ENCODE measurements at regions not wholly inside any gene's neighbourhood (a gene's known extent, or its start where the extent isn't known, plus 50 kb on each side); places are given as distances from the start of the nearest gene placed in this dataset.

- Mint-ChIP-seq H3K27me3 (no peaks in the 10 kb centered on the region), H3K27ac (no peak overlapping the region), H3K36me3 (no peaks in the 10 kb centered on the region), H3K9me3 (peaks cover 4% of the 10 kb centered on the region), H3K4me3 (no peak overlapping the region), H3K4me1 (no peaks in the 10 kb centered on the region)
- DNase-seq, result no peak
- CTCF ChIA-PET, result no interaction called here
Measured at GRCh38 chr18:73315381-73315780, 447.6 kb upstream of the NETO1 start.

GRCh38 chr18:73313476-73313875 lies 445.7 kb upstream of the NETO1 start:
- DNase-seq, result no peak
- H3K4me3 Mint-ChIP-seq, result no peak overlapping the region
- no peaks in the 10 kb centered on the region for H3K27me3 Mint-ChIP-seq
- CTCF ChIA-PET, result no interaction called here
- no peaks in the 10 kb centered on the region for H3K36me3 Mint-ChIP-seq
- peaks cover 4% of the 10 kb centered on the region for H3K9me3 Mint-ChIP-seq
- no peak overlapping the region for H3K27ac Mint-ChIP-seq
- no peaks in the 10 kb centered on the region for H3K4me1 Mint-ChIP-seq

- Mint-ChIP-seq H3K4me3 (no peak overlapping the region), H3K4me1 (no peaks in the 10 kb centered on the region), H3K36me3 (no peaks in the 10 kb centered on the region), H3K27ac (no peak overlapping the region), H3K27me3 (no peaks in the 10 kb centered on the region), H3K9me3 (peaks cover 3% of the 10 kb centered on the region)
- DNase-seq, result no peak
- CTCF ChIA-PET, result no interaction called here
Measured at GRCh38 chr18:73296686-73297085, 428.9 kb upstream of the NETO1 start.

GRCh38 chr18:73292156-73292555 lies 424.4 kb upstream of the NETO1 start:
- DNase-seq, result no peak
- H3K4me1 Mint-ChIP-seq, result no peaks in the 10 kb centered on the region
- CTCF ChIA-PET, result no interaction called here
- no peak overlapping the region for H3K27ac Mint-ChIP-seq
- no peaks in the 10 kb centered on the region for H3K27me3 Mint-ChIP-seq
- H3K4me3 Mint-ChIP-seq, result no peak overlapping the region
- peaks cover 3% of the 10 kb centered on the region for H3K9me3 Mint-ChIP-seq
- no peaks in the 10 kb centered on the region for H3K36me3 Mint-ChIP-seq

GRCh38 chr18:73288813-73289212 lies 421.0 kb upstream of the NETO1 start:
- H3K9me3 Mint-ChIP-seq, result peaks cover 7% of the 10 kb centered on the region
- H3K4me3 Mint-ChIP-seq, result no peak overlapping the region
- no peaks in the 10 kb centered on the region for H3K27me3 Mint-ChIP-seq
- CTCF ChIA-PET, result no interaction called here
- no peaks in the 10 kb centered on the region for H3K36me3 Mint-ChIP-seq
- no peaks in the 10 kb centered on the region for H3K4me1 Mint-ChIP-seq
- no peak for DNase-seq
- no peak overlapping the region for H3K27ac Mint-ChIP-seq

GRCh38 chr18:73286584-73286983 lies 418.8 kb upstream of the NETO1 start:
- H3K4me3 Mint-ChIP-seq, result no peak overlapping the region
- H3K9me3 Mint-ChIP-seq, result peaks cover 4% of the 10 kb centered on the region
- H3K4me1 Mint-ChIP-seq, result no peaks in the 10 kb centered on the region
- H3K36me3 Mint-ChIP-seq, result no peaks in the 10 kb centered on the region
- CTCF ChIA-PET, result no interaction called here
- H3K27me3 Mint-ChIP-seq, result no peaks in the 10 kb centered on the region
- H3K27ac Mint-ChIP-seq, result no peak overlapping the region
- no peak for DNase-seq

GRCh38 chr18:73283788-73284187 lies 416.0 kb upstream of the NETO1 start:
- Mint-ChIP-seq H3K27me3 (no peaks in the 10 kb centered on the region), H3K27ac (no peak overlapping the region), H3K36me3 (no peaks in the 10 kb centered on the region), H3K4me1 (no peaks in the 10 kb centered on the region), H3K9me3 (peaks cover 8% of the 10 kb centered on the region), H3K4me3 (no peak overlapping the region)
- DNase-seq, result no peak
- CTCF ChIA-PET, result no interaction called here

GRCh38 chr18:73283032-73283431 lies 415.2 kb upstream of the NETO1 start:
- Mint-ChIP-seq H3K27ac (no peak overlapping the region), H3K4me1 (no peaks in the 10 kb centered on the region)

GRCh38 chr18:73279498-73279897 lies 411.7 kb upstream of the NETO1 start:
- CTCF ChIA-PET, result no interaction called here
- Mint-ChIP-seq H3K36me3 (no peaks in the 10 kb centered on the region), H3K9me3 (peaks cover 8% of the 10 kb centered on the region)

More at GRCh38 chr18:73283032-73283431, 415.2 kb upstream of the NETO1 start:
- no peaks in the 10 kb centered on the region for H3K27me3 Mint-ChIP-seq
- CTCF ChIA-PET, result no interaction called here
- no peaks in the 10 kb centered on the region for H3K36me3 Mint-ChIP-seq
- DNase-seq, result no peak
- H3K9me3 Mint-ChIP-seq, result peaks cover 8% of the 10 kb centered on the region
- no peak overlapping the region for H3K4me3 Mint-ChIP-seq

GRCh38 chr18:73274812-73275621 lies 407.2 kb upstream of the NETO1 start:
- DNase-seq, result no peak
- peaks cover 9% of the 10 kb centered on the region for H3K9me3 Mint-ChIP-seq
- no peaks in the 10 kb centered on the region for H3K36me3 Mint-ChIP-seq
- no peak overlapping the region for H3K27ac Mint-ChIP-seq
- no peaks in the 10 kb centered on the region for H3K27me3 Mint-ChIP-seq
- H3K4me1 Mint-ChIP-seq, result no peaks in the 10 kb centered on the region
- no peak overlapping the region for H3K4me3 Mint-ChIP-seq
- CTCF ChIA-PET, result no interaction called here

More at GRCh38 chr18:73279498-73279897, 411.7 kb upstream of the NETO1 start:
- no peaks in the 10 kb centered on the region for H3K4me1 Mint-ChIP-seq
- no peak overlapping the region for H3K4me3 Mint-ChIP-seq
- H3K27ac Mint-ChIP-seq, result no peak overlapping the region
- no peaks in the 10 kb centered on the region for H3K27me3 Mint-ChIP-seq
- no peak for DNase-seq

- H3K27ac Mint-ChIP-seq, result no peak overlapping the region
- H3K4me3 Mint-ChIP-seq, result no peak overlapping the region
- DNase-seq, result no peak
- no peaks in the 10 kb centered on the region for H3K4me1 Mint-ChIP-seq
- no peaks in the 10 kb centered on the region for H3K27me3 Mint-ChIP-seq
- CTCF ChIA-PET, result no interaction called here
- H3K36me3 Mint-ChIP-seq, result no peaks in the 10 kb centered on the region
- H3K9me3 Mint-ChIP-seq, result peaks cover 4% of the 10 kb centered on the region
Measured at GRCh38 chr18:73270920-73271634, 403.3 kb upstream of the NETO1 start.

- peaks cover 3% of the 10 kb centered on the region for H3K9me3 Mint-ChIP-seq
- no peak for DNase-seq
- H3K36me3 Mint-ChIP-seq, result no peaks in the 10 kb centered on the region
- no peak overlapping the region for H3K27ac Mint-ChIP-seq
- no peaks in the 10 kb centered on the region for H3K27me3 Mint-ChIP-seq
- CTCF ChIA-PET, result no interaction called here
- H3K4me3 Mint-ChIP-seq, result no peak overlapping the region
- no peaks in the 10 kb centered on the region for H3K4me1 Mint-ChIP-seq
Measured at GRCh38 chr18:73264562-73264921, 396.8 kb upstream of the NETO1 start.

- H3K27ac Mint-ChIP-seq, result no peak overlapping the region
- H3K27me3 Mint-ChIP-seq, result no peaks in the 10 kb centered on the region
- no peak overlapping the region for H3K4me3 Mint-ChIP-seq
- no peaks in the 10 kb centered on the region for H3K4me1 Mint-ChIP-seq
- H3K9me3 Mint-ChIP-seq, result peaks cover 3% of the 10 kb centered on the region
- CTCF ChIA-PET, result no interaction called here
- DNase-seq, result no peak
- H3K36me3 Mint-ChIP-seq, result no peaks in the 10 kb centered on the region
Measured at GRCh38 chr18:73261923-73262322, 394.1 kb upstream of the NETO1 start.

GRCh38 chr18:73261243-73261642 lies 393.5 kb upstream of the NETO1 start:
- Mint-ChIP-seq H3K27me3 (no peaks in the 10 kb centered on the region), H3K36me3 (no peaks in the 10 kb centered on the region), H3K27ac (no peak overlapping the region), H3K4me1 (no peaks in the 10 kb centered on the region), H3K9me3 (peaks cover 3% of the 10 kb centered on the region), H3K4me3 (no peak overlapping the region)
- CTCF ChIA-PET, result no interaction called here
- no peak for DNase-seq

- no peak for DNase-seq
- CTCF ChIA-PET, result no interaction called here
- H3K9me3 Mint-ChIP-seq, result peaks cover 3% of the 10 kb centered on the region
- no peaks in the 10 kb centered on the region for H3K36me3 Mint-ChIP-seq
- no peaks in the 10 kb centered on the region for H3K27me3 Mint-ChIP-seq
- H3K4me1 Mint-ChIP-seq, result no peaks in the 10 kb centered on the region
- no peak overlapping the region for H3K4me3 Mint-ChIP-seq
- H3K27ac Mint-ChIP-seq, result no peak overlapping the region
Measured at GRCh38 chr18:73258375-73259087, 390.7 kb upstream of the NETO1 start.

Data from activated naive CD4-positive, alpha-beta T cell treated with anti-CD3 and anti-CD28 coated beads, Interleukin-2, amount 10 ng/mL, durations not matched to agents 7 days and 5 days (primary cell).